ENCODE measurements at regions not wholly inside any gene's neighbourhood (a gene's known extent, or its start where the extent isn't known, plus 50 kb on each side); places are given as distances from the start of the nearest gene placed in this dataset.
A peak's percentile ranks its signal among the peaks of the same experiment; 100 is the strongest.

- H2BK12ac ChIP-seq (ENCODE audit: low read length in 2 of 2) = no peak overlapping the region
- no peak overlapping the region for H2BK5ac ChIP-seq (ENCODE audit: low read depth, low read length, poor library complexity, severe bottlenecking)
- H3K14ac ChIP-seq (ENCODE audit: low read length in 2 of 2) = no peak overlapping the region
- no peak overlapping the region for H3K4ac ChIP-seq (ENCODE audit: low read depth in 1 of 2, low read length in 2 of 2)
- no peaks in the 10 kb centered on the region for H3K79me1 ChIP-seq (replicated peaks; ENCODE audit: low read length, poor library complexity, severe bottlenecking)
- 89% methylated on average over 15 of the region's 15 CpGs for WGBS
- peak overlapping the region; percentile 36 for H2BK15ac ChIP-seq (ENCODE audit: low read depth, poor library complexity, severe bottlenecking)
- no peak overlapping the region for H2BK120ac ChIP-seq (ENCODE audit: low read depth, low read length)
- no peak overlapping the region for H4K91ac ChIP-seq (ENCODE audit: low read length)
- no peak for DNase-seq
- H3K4me3 ChIP-seq (ENCODE audit: insufficient read depth in 1 of 2, low read depth in 1 of 2, low read length in 2 of 2) = no peak overlapping the region
- no peak overlapping the region for H3K23ac ChIP-seq (ENCODE audit: low read length in 2 of 2)
- no peak overlapping the region for H3K4me2 ChIP-seq (ENCODE audit: low read length, poor library complexity, severe bottlenecking)
- H3K36me3 ChIP-seq (ENCODE audit: control insufficient read depth in 1 of 2, insufficient read depth in 2 of 2, low read depth in 1 of 2, low read length in 2 of 2) = no peaks in the 10 kb centered on the region
- no peaks in the 10 kb centered on the region for H3K27me3 ChIP-seq (ENCODE audit: control insufficient read depth in 1 of 2, insufficient read depth in 1 of 2, low read length in 2 of 2)
- H3K4me1 ChIP-seq (ENCODE audit: control insufficient read depth, insufficient read depth, low read depth, low read length) = no peaks in the 10 kb centered on the region
- peaks cover 3% of the 10 kb centered on the region for H3K9me3 ChIP-seq (ENCODE audit: control insufficient read depth, low read length)
- no peak overlapping the region for H3K18ac ChIP-seq (ENCODE audit: low read depth in 1 of 2, low read length in 2 of 2)
- H2AK5ac ChIP-seq (ENCODE audit: low read length, severe bottlenecking) = no peak overlapping the region
- no peak overlapping the region for H3K9ac ChIP-seq (ENCODE audit: low read length)
- H3K27ac ChIP-seq (ENCODE audit: low read length, poor library complexity, severe bottlenecking) = no peak overlapping the region
- no peak overlapping the region for H4K8ac ChIP-seq (ENCODE audit: low read length)
- no peak overlapping the region for H2AFZ ChIP-seq (ENCODE audit: low read depth, low read length)
Measured at GRCh38 chr11:107177106-107177477, 158.8 kb upstream of the GUCY1A2 start.

GRCh38 chr11:107176148-107177105 lies 158.2 kb upstream of the GUCY1A2 start:
- no peaks in the 10 kb centered on the region for H3K36me3 ChIP-seq (ENCODE audit: control insufficient read depth in 1 of 2, insufficient read depth in 2 of 2, low read depth in 1 of 2, low read length in 2 of 2)
- no peak overlapping the region for H2BK12ac ChIP-seq (ENCODE audit: low read length in 2 of 2)
- no peak overlapping the region for H2BK120ac ChIP-seq (ENCODE audit: low read depth, low read length)
- no peak overlapping the region for H3K18ac ChIP-seq (ENCODE audit: low read depth in 1 of 2, low read length in 2 of 2)
- no peak overlapping the region for H3K4me2 ChIP-seq (ENCODE audit: low read length, poor library complexity, severe bottlenecking)
- no peak overlapping the region for H4K8ac ChIP-seq (ENCODE audit: low read length)
- H3K27ac ChIP-seq (ENCODE audit: low read length, poor library complexity, severe bottlenecking) = no peak overlapping the region
- H3K23ac ChIP-seq (ENCODE audit: low read length in 2 of 2) = no peak overlapping the region
- H3K9me3 ChIP-seq (ENCODE audit: control insufficient read depth, low read length) = peaks cover 3% of the 10 kb centered on the region
- H3K14ac ChIP-seq (ENCODE audit: low read length in 2 of 2) = no peak overlapping the region
- 93% methylated on average over 37 of the region's 37 CpGs for WGBS
- H2BK15ac ChIP-seq (ENCODE audit: low read depth, poor library complexity, severe bottlenecking) = no peak overlapping the region
- H2BK5ac ChIP-seq (ENCODE audit: low read depth, low read length, poor library complexity, severe bottlenecking) = no peak overlapping the region
- H3K4me3 ChIP-seq (ENCODE audit: insufficient read depth in 1 of 2, low read depth in 1 of 2, low read length in 2 of 2) = no peak overlapping the region
- H3K79me1 ChIP-seq (replicated peaks; ENCODE audit: low read length, poor library complexity, severe bottlenecking) = no peaks in the 10 kb centered on the region
- no peak overlapping the region for H2AK5ac ChIP-seq (ENCODE audit: low read length, severe bottlenecking)
- H3K9ac ChIP-seq (ENCODE audit: low read length) = no peak overlapping the region
- no peak overlapping the region for H3K4ac ChIP-seq (ENCODE audit: low read depth in 1 of 2, low read length in 2 of 2)
- H3K4me1 ChIP-seq (ENCODE audit: control insufficient read depth, insufficient read depth, low read depth, low read length) = no peaks in the 10 kb centered on the region
- no peak for DNase-seq
- no peaks in the 10 kb centered on the region for H3K27me3 ChIP-seq (ENCODE audit: control insufficient read depth in 1 of 2, insufficient read depth in 1 of 2, low read length in 2 of 2)
- H2AFZ ChIP-seq (ENCODE audit: low read depth, low read length) = no peak overlapping the region
- no peak overlapping the region for H4K91ac ChIP-seq (ENCODE audit: low read length)

- H4K91ac ChIP-seq (ENCODE audit: low read length) = no peak overlapping the region
- no peak overlapping the region for H3K27ac ChIP-seq (ENCODE audit: low read length, poor library complexity, severe bottlenecking)
- H3K79me1 ChIP-seq (replicated peaks; ENCODE audit: low read length, poor library complexity, severe bottlenecking) = no peaks in the 10 kb centered on the region
- H3K18ac ChIP-seq (ENCODE audit: low read depth in 1 of 2, low read length in 2 of 2) = no peak overlapping the region
- no peak overlapping the region for H3K9ac ChIP-seq (ENCODE audit: low read length)
- WGBS = 92% methylated on average over 5 of the region's 5 CpGs
- peaks cover 4% of the 10 kb centered on the region for H3K9me3 ChIP-seq (ENCODE audit: control insufficient read depth, low read length)
- no peak overlapping the region for H2BK120ac ChIP-seq (ENCODE audit: low read depth, low read length)
- H3K36me3 ChIP-seq (ENCODE audit: control insufficient read depth in 1 of 2, insufficient read depth in 2 of 2, low read depth in 1 of 2, low read length in 2 of 2) = no peaks in the 10 kb centered on the region
- H2BK12ac ChIP-seq (ENCODE audit: low read length in 2 of 2) = no peak overlapping the region
- H3K27me3 ChIP-seq (ENCODE audit: control insufficient read depth in 1 of 2, insufficient read depth in 1 of 2, low read length in 2 of 2) = no peaks in the 10 kb centered on the region
- H3K4me2 ChIP-seq (ENCODE audit: low read length, poor library complexity, severe bottlenecking) = no peak overlapping the region
- H4K8ac ChIP-seq (ENCODE audit: low read length) = no peak overlapping the region
- no peak overlapping the region for H3K23ac ChIP-seq (ENCODE audit: low read length in 2 of 2)
- H3K4me1 ChIP-seq (ENCODE audit: control insufficient read depth, insufficient read depth, low read depth, low read length) = no peaks in the 10 kb centered on the region
- H2BK5ac ChIP-seq (ENCODE audit: low read depth, low read length, poor library complexity, severe bottlenecking) = no peak overlapping the region
- no peak overlapping the region for H3K14ac ChIP-seq (ENCODE audit: low read length in 2 of 2)
- no peak for DNase-seq
- H3K4ac ChIP-seq (ENCODE audit: low read depth in 1 of 2, low read length in 2 of 2) = no peak overlapping the region
- no peak overlapping the region for H2AFZ ChIP-seq (ENCODE audit: low read depth, low read length)
- H3K4me3 ChIP-seq (ENCODE audit: insufficient read depth in 1 of 2, low read depth in 1 of 2, low read length in 2 of 2) = no peak overlapping the region
- H2AK5ac ChIP-seq (ENCODE audit: low read length, severe bottlenecking) = no peak overlapping the region
- H2BK15ac ChIP-seq (ENCODE audit: low read depth, poor library complexity, severe bottlenecking) = no peak overlapping the region
Measured at GRCh38 chr11:107174856-107175255, 156.6 kb upstream of the GUCY1A2 start.

- Histone ChIP-seq H2BK15ac (ENCODE audit: low read depth, poor library complexity, severe bottlenecking) (no peak overlapping the region), H3K14ac (ENCODE audit: low read length in 2 of 2) (no peak overlapping the region), H3K9me3 (ENCODE audit: control insufficient read depth, low read length) (peaks cover 13% of the 10 kb centered on the region), H2BK5ac (ENCODE audit: low read depth, low read length, poor library complexity, severe bottlenecking) (no peak overlapping the region), H3K18ac (ENCODE audit: low read depth in 1 of 2, low read length in 2 of 2) (no peak overlapping the region), H3K4me3 (ENCODE audit: insufficient read depth in 1 of 2, low read depth in 1 of 2, low read length in 2 of 2) (no peak overlapping the region), H3K27me3 (ENCODE audit: control insufficient read depth in 1 of 2, insufficient read depth in 1 of 2, low read length in 2 of 2) (no peaks in the 10 kb centered on the region), H3K4me2 (ENCODE audit: low read length, poor library complexity, severe bottlenecking) (no peak overlapping the region), H3K27ac (ENCODE audit: low read length, poor library complexity, severe bottlenecking) (no peak overlapping the region), H2AFZ (ENCODE audit: low read depth, low read length) (no peak overlapping the region), H4K8ac (ENCODE audit: low read length) (no peak overlapping the region), H3K23ac (ENCODE audit: low read length in 2 of 2) (no peak overlapping the region), H3K9ac (ENCODE audit: low read length) (no peak overlapping the region), H3K4me1 (ENCODE audit: control insufficient read depth, insufficient read depth, low read depth, low read length) (no peaks in the 10 kb centered on the region), H2BK12ac (ENCODE audit: low read length in 2 of 2) (no peak overlapping the region), H2AK5ac (ENCODE audit: low read length, severe bottlenecking) (no peak overlapping the region), H3K36me3 (ENCODE audit: control insufficient read depth in 1 of 2, insufficient read depth in 2 of 2, low read depth in 1 of 2, low read length in 2 of 2) (no peaks in the 10 kb centered on the region), H2BK120ac (ENCODE audit: low read depth, low read length) (no peak overlapping the region), H4K91ac (ENCODE audit: low read length) (no peak overlapping the region), H3K79me1 (replicated peaks; ENCODE audit: low read length, poor library complexity, severe bottlenecking) (no peaks in the 10 kb centered on the region), H3K4ac (ENCODE audit: low read depth in 1 of 2, low read length in 2 of 2) (no peak overlapping the region)
- WGBS = no CpG with 5 or more reads among the region's 2 CpGs
- no peak for DNase-seq
Measured at GRCh38 chr11:107172996-107173395, 154.7 kb upstream of the GUCY1A2 start.

Measured in mesenchymal stem cell (in vitro differentiated cells and primary cell).